ENCODE measurements at regions not wholly inside any gene's neighbourhood (a gene's known extent, or its start where the extent isn't known, plus 50 kb on each side); places are given as distances from the start of the nearest gene placed in this dataset.
"Not testable (repeated sequence)": the region's sequence is repeated elsewhere in the genome, so short reads cannot be mapped to it uniquely, and the experiment has no call there.

GRCh38 chr2:239596253-239596652 lies 195.4 kb upstream of the HDAC4 start:
- ChIA-PET POLR2A (no interaction called here), CTCF (no interaction called here)
- Mint-ChIP-seq H3K27ac (no peak overlapping the region), H3K4me1 (peaks cover 0 to under 1% (median under 1%) of the 10 kb centered on the region in 3 donors), H3K36me3 (no peaks in the 10 kb centered on the region), H3K9me3 (no peaks in the 10 kb centered on the region), H3K27me3 (no peaks in the 10 kb centered on the region), H3K4me3 (no peak overlapping the region)
- H3K27me3 ChIP-seq (replicated peaks in 1 of 2; ENCODE audit: control insufficient read depth in 2 of 2, extremely low read depth in 1 of 2, insufficient read depth in 2 of 2, low read length in 1 of 2) = no peaks in the 10 kb centered on the region
- no peak overlapping the region for H3K4me3 ChIP-seq (ENCODE audit: control insufficient read depth in 1 of 2, extremely low read depth in 1 of 2, low read length in 1 of 2)
- H3K27ac ChIP-seq (ENCODE audit: low read length) = no peak overlapping the region
- H3K4me1 ChIP-seq (ENCODE audit: control insufficient read depth in 1 of 2, extremely low read depth in 1 of 2, insufficient read depth in 2 of 2, low read length in 2 of 2) = peaks cover 0 to 8% of the 10 kb centered on the region in 2 experiments
- H3K9me3 ChIP-seq = no peaks in the 10 kb centered on the region
- ATAC-seq (replicated peaks in 1 of 4) = no peak
- DNase-seq = peak in 1 of 35 experiments; percentile 3
- no peaks in the 10 kb centered on the region for H3K36me3 ChIP-seq (ENCODE audit: control insufficient read depth in 2 of 2, extremely low read depth in 1 of 2, insufficient read depth in 1 of 2, low read length in 1 of 2)
- 92% methylated on average over 3 of the region's 4 CpGs for WGBS (ENCODE audit: insufficient coverage)

GRCh38 chr2:239595726-239596125 lies 194.9 kb upstream of the HDAC4 start:
- Histone ChIP-seq H3K4me1 (ENCODE audit: control insufficient read depth in 1 of 2, extremely low read depth in 1 of 2, insufficient read depth in 2 of 2, low read length in 2 of 2) (peaks cover 0 to 3% of the 10 kb centered on the region in 2 experiments), H3K27ac (ENCODE audit: low read length) (no peak overlapping the region), H3K36me3 (ENCODE audit: control insufficient read depth in 2 of 2, extremely low read depth in 1 of 2, insufficient read depth in 1 of 2, low read length in 1 of 2) (no peaks in the 10 kb centered on the region), H3K27me3 (replicated peaks in 1 of 2; ENCODE audit: control insufficient read depth in 2 of 2, extremely low read depth in 1 of 2, insufficient read depth in 2 of 2, low read length in 1 of 2) (no peaks in the 10 kb centered on the region), H3K9me3 (no peaks in the 10 kb centered on the region), H3K4me3 (ENCODE audit: control insufficient read depth in 1 of 2, extremely low read depth in 1 of 2, low read length in 1 of 2) (no peak overlapping the region)
- ChIA-PET POLR2A (no interaction called here), CTCF (no interaction called here)
- WGBS (ENCODE audit: insufficient coverage) = 98% methylated on average over 8 of the region's 8 CpGs
- Mint-ChIP-seq H3K36me3 (no peaks in the 10 kb centered on the region), H3K4me3 (no peak overlapping the region), H3K27ac (no peak overlapping the region), H3K27me3 (no peaks in the 10 kb centered on the region), H3K4me1 (no peaks in the 10 kb centered on the region), H3K9me3 (no peaks in the 10 kb centered on the region)
- DNase-seq (no peak), ATAC-seq (replicated peaks in 1 of 4) (no peak)

GRCh38 chr2:239594772-239595608 lies 194.2 kb upstream of the HDAC4 start:
- ChIA-PET POLR2A (no interaction called here), CTCF (no interaction called here)
- Mint-ChIP-seq H3K9me3 (no peaks in the 10 kb centered on the region), H3K27ac (no peak overlapping the region), H3K4me1 (no peaks in the 10 kb centered on the region), H3K27me3 (no peaks in the 10 kb centered on the region), H3K36me3 (no peaks in the 10 kb centered on the region), H3K4me3 (no peak overlapping the region)
- DNase-seq (peak in 2 of 35 experiments; percentile 0 to 6), ATAC-seq (replicated peaks in 1 of 4) (no peak)
- H3K9me3 ChIP-seq = no peaks in the 10 kb centered on the region
- H3K4me1 ChIP-seq (ENCODE audit: control insufficient read depth in 1 of 2, extremely low read depth in 1 of 2, insufficient read depth in 2 of 2, low read length in 2 of 2) = peaks cover 0 to 3% of the 10 kb centered on the region in 2 experiments
- no peak overlapping the region for H3K4me3 ChIP-seq (ENCODE audit: control insufficient read depth in 1 of 2, extremely low read depth in 1 of 2, low read length in 1 of 2)
- 93% methylated on average over 20 of the region's 20 CpGs for WGBS (ENCODE audit: insufficient coverage)
- no peak overlapping the region for H3K27ac ChIP-seq (ENCODE audit: low read length)
- no peaks in the 10 kb centered on the region for H3K36me3 ChIP-seq (ENCODE audit: control insufficient read depth in 2 of 2, extremely low read depth in 1 of 2, insufficient read depth in 1 of 2, low read length in 1 of 2)
- H3K27me3 ChIP-seq (replicated peaks in 1 of 2; ENCODE audit: control insufficient read depth in 2 of 2, extremely low read depth in 1 of 2, insufficient read depth in 2 of 2, low read length in 1 of 2) = no peaks in the 10 kb centered on the region

GRCh38 chr2:239594019-239594771 lies 193.4 kb upstream of the HDAC4 start:
- Histone ChIP-seq H3K27me3 (replicated peaks in 1 of 2; ENCODE audit: control insufficient read depth in 2 of 2, extremely low read depth in 1 of 2, insufficient read depth in 2 of 2, low read length in 1 of 2) (no peaks in the 10 kb centered on the region), H3K4me1 (ENCODE audit: control insufficient read depth in 1 of 2, extremely low read depth in 1 of 2, insufficient read depth in 2 of 2, low read length in 2 of 2) (peaks cover 0 to 5% of the 10 kb centered on the region in 2 experiments), H3K4me3 (ENCODE audit: control insufficient read depth in 1 of 2, extremely low read depth in 1 of 2, low read length in 1 of 2) (no peak overlapping the region), H3K27ac (ENCODE audit: low read length) (no peak overlapping the region), H3K9me3 (no peaks in the 10 kb centered on the region), H3K36me3 (ENCODE audit: control insufficient read depth in 2 of 2, extremely low read depth in 1 of 2, insufficient read depth in 1 of 2, low read length in 1 of 2) (no peaks in the 10 kb centered on the region)
- CTCF ChIA-PET = no interaction called here
- H3K27ac Mint-ChIP-seq = no peak overlapping the region
- POLR2A ChIA-PET = no interaction called here
- no peaks in the 10 kb centered on the region for H3K4me1 Mint-ChIP-seq
- 92% methylated on average over 13 of the region's 17 CpGs for WGBS (ENCODE audit: insufficient coverage)
- no peaks in the 10 kb centered on the region for H3K36me3 Mint-ChIP-seq
- no peak overlapping the region for H3K4me3 Mint-ChIP-seq
- H3K9me3 Mint-ChIP-seq = no peaks in the 10 kb centered on the region
- no peaks in the 10 kb centered on the region for H3K27me3 Mint-ChIP-seq
- peak in 1 of 35 experiments; percentile 10 for DNase-seq
- ATAC-seq (replicated peaks in 1 of 4) = no peak

- peak in 1 of 35 experiments; percentile 0 for DNase-seq
Observed at GRCh38 chr2:239593455-239593854, 192.6 kb upstream of the HDAC4 start.

GRCh38 chr2:239592629-239593290 lies 191.9 kb upstream of the HDAC4 start:
- H3K27me3 ChIP-seq (replicated peaks in 1 of 2; ENCODE audit: control insufficient read depth in 2 of 2, extremely low read depth in 1 of 2, insufficient read depth in 2 of 2, low read length in 1 of 2); H3K4me3 ChIP-seq (ENCODE audit: control insufficient read depth in 1 of 2, extremely low read depth in 1 of 2, low read length in 1 of 2); H3K36me3 ChIP-seq (ENCODE audit: control insufficient read depth in 2 of 2, extremely low read depth in 1 of 2, insufficient read depth in 1 of 2, low read length in 1 of 2); H3K27ac ChIP-seq (ENCODE audit: low read length); H3K4me1 ChIP-seq (ENCODE audit: control insufficient read depth in 1 of 2, extremely low read depth in 1 of 2, insufficient read depth in 2 of 2, low read length in 2 of 2); H3K4me1 Mint-ChIP-seq; POLR2A ChIA-PET; H3K9me3 Mint-ChIP-seq; CTCF ChIA-PET; H3K36me3 Mint-ChIP-seq; H3K27me3 Mint-ChIP-seq; H3K4me3 Mint-ChIP-seq; DNase-seq; H3K27ac Mint-ChIP-seq; H3K9me3 ChIP-seq; ATAC-seq (replicated peaks in 1 of 4): not testable (repeated sequence)
- WGBS (ENCODE audit: insufficient coverage) = 87% methylated on average over 8 of the region's 16 CpGs

More at GRCh38 chr2:239593455-239593854, 192.6 kb upstream of the HDAC4 start:
- Histone ChIP-seq H3K27me3 (replicated peaks in 1 of 2; ENCODE audit: control insufficient read depth in 2 of 2, extremely low read depth in 1 of 2, insufficient read depth in 2 of 2, low read length in 1 of 2) (peaks cover 0 to 3% of the 10 kb centered on the region in 2 experiments), H3K9me3 (no peaks in the 10 kb centered on the region), H3K4me3 (ENCODE audit: control insufficient read depth in 1 of 2, extremely low read depth in 1 of 2, low read length in 1 of 2) (no peak overlapping the region), H3K36me3 (ENCODE audit: control insufficient read depth in 2 of 2, extremely low read depth in 1 of 2, insufficient read depth in 1 of 2, low read length in 1 of 2) (no peaks in the 10 kb centered on the region), H3K27ac (ENCODE audit: low read length) (no peak overlapping the region), H3K4me1 (ENCODE audit: control insufficient read depth in 1 of 2, extremely low read depth in 1 of 2, insufficient read depth in 2 of 2, low read length in 2 of 2) (peaks cover 0 to 7% of the 10 kb centered on the region in 2 experiments)
- WGBS (ENCODE audit: insufficient coverage) = 86% methylated on average over 6 of the region's 6 CpGs
- no peak overlapping the region for H3K4me3 Mint-ChIP-seq
- ATAC-seq (replicated peaks in 1 of 4) = no peak
- ChIA-PET POLR2A (no interaction called here), CTCF (no interaction called here)
- peak overlapping the region in 1 of 2 donors; percentile 22 for H3K27ac Mint-ChIP-seq
- no peaks in the 10 kb centered on the region for H3K36me3 Mint-ChIP-seq
- H3K4me1 Mint-ChIP-seq = no peaks in the 10 kb centered on the region
- H3K27me3 Mint-ChIP-seq = no peaks in the 10 kb centered on the region
- H3K9me3 Mint-ChIP-seq = no peaks in the 10 kb centered on the region
